ENCODE measurements at regions not wholly inside any gene's neighbourhood (a gene's known extent, or its start where the extent isn't known, plus 50 kb on each side); places are given as distances from the start of the nearest gene placed in this dataset.

- TF ChIP-seq RAD21 (IDR thresholded peaks at IDR 0.05; ENCODE audit: low read depth) (no peak), CEBPB (IDR thresholded peaks at IDR 0.05) (no peak), FOXM1 (IDR thresholded peaks at IDR 0.05; ENCODE audit: borderline replicate concordance, low read depth) (no peak), EP300 (IDR thresholded peaks at IDR 0.05; ENCODE audit: borderline replicate concordance) (no peak), TCF12 (IDR thresholded peaks at IDR 0.05; ENCODE audit: low read depth) (no peak), EGR1 (IDR thresholded peaks at IDR 0.05) (no peak), ZBTB7A (IDR thresholded peaks at IDR 0.05; ENCODE audit: low read depth) (no peak), NFIC (IDR thresholded peaks at IDR 0.05) (no peak), CREB1 (IDR thresholded peaks at IDR 0.05; ENCODE audit: low read depth) (no peak), TAF1 (IDR thresholded peaks at IDR 0.05; ENCODE audit: low read depth) (no peak), USF1 (IDR thresholded peaks at IDR 0.05) (no peak), TEAD4 (IDR thresholded peaks at IDR 0.05) (no peak), MAX (IDR thresholded peaks at IDR 0.05) (no peak), REST (IDR thresholded peaks at IDR 0.05; ENCODE audit: low read depth) (no peak), YY1 (IDR thresholded peaks at IDR 0.05; ENCODE audit: low read depth) (no peak)
Observed at GRCh38 chr20:43843096-43843964, 71.3 kb upstream of the TOX2 start.

GRCh38 chr20:43842126-43843020 lies 72.3 kb upstream of the TOX2 start:
- TF ChIP-seq CEBPB (IDR thresholded peaks at IDR 0.05) (no peak), REST (IDR thresholded peaks at IDR 0.05; ENCODE audit: low read depth) (no peak), TAF1 (IDR thresholded peaks at IDR 0.05; ENCODE audit: low read depth) (no peak), EP300 (IDR thresholded peaks at IDR 0.05; ENCODE audit: borderline replicate concordance) (no peak), YY1 (IDR thresholded peaks at IDR 0.05; ENCODE audit: low read depth) (no peak), TEAD4 (IDR thresholded peaks at IDR 0.05) (no peak), USF1 (IDR thresholded peaks at IDR 0.05) (no peak), ZBTB7A (IDR thresholded peaks at IDR 0.05; ENCODE audit: low read depth) (no peak), RAD21 (IDR thresholded peaks at IDR 0.05; ENCODE audit: low read depth) (no peak), TCF12 (IDR thresholded peaks at IDR 0.05; ENCODE audit: low read depth) (no peak), EGR1 (IDR thresholded peaks at IDR 0.05) (no peak), CREB1 (IDR thresholded peaks at IDR 0.05; ENCODE audit: low read depth) (no peak), FOXM1 (IDR thresholded peaks at IDR 0.05; ENCODE audit: borderline replicate concordance, low read depth) (no peak), MAX (IDR thresholded peaks at IDR 0.05) (no peak), NFIC (IDR thresholded peaks at IDR 0.05) (no peak)

- no peak for TF ChIP-seq ZBTB7A (IDR thresholded peaks at IDR 0.05; ENCODE audit: low read depth)
- peak; percentile 41 for TF ChIP-seq RAD21 (IDR thresholded peaks at IDR 0.05; ENCODE audit: low read depth)
- no peak for TF ChIP-seq TCF12 (IDR thresholded peaks at IDR 0.05; ENCODE audit: low read depth)
- no peak for TF ChIP-seq FOXM1 (IDR thresholded peaks at IDR 0.05; ENCODE audit: borderline replicate concordance, low read depth)
- TF ChIP-seq MAX (IDR thresholded peaks at IDR 0.05), result no peak
Observed at GRCh38 chr20:43840382-43841070, 74.1 kb upstream of the TOX2 start.

- TF ChIP-seq TEAD4 (IDR thresholded peaks at IDR 0.05) (no peak), NFIC (IDR thresholded peaks at IDR 0.05) (no peak), CREB1 (IDR thresholded peaks at IDR 0.05; ENCODE audit: low read depth) (no peak), ZBTB7A (IDR thresholded peaks at IDR 0.05; ENCODE audit: low read depth) (no peak), RAD21 (IDR thresholded peaks at IDR 0.05; ENCODE audit: low read depth) (no peak), FOXM1 (IDR thresholded peaks at IDR 0.05; ENCODE audit: borderline replicate concordance, low read depth) (no peak), TAF1 (IDR thresholded peaks at IDR 0.05; ENCODE audit: low read depth) (no peak), MAX (IDR thresholded peaks at IDR 0.05) (no peak), REST (IDR thresholded peaks at IDR 0.05; ENCODE audit: low read depth) (no peak), USF1 (IDR thresholded peaks at IDR 0.05) (no peak), EGR1 (IDR thresholded peaks at IDR 0.05) (no peak), EP300 (IDR thresholded peaks at IDR 0.05; ENCODE audit: borderline replicate concordance) (no peak)
Observed at GRCh38 chr20:43839793-43840199, 74.9 kb upstream of the TOX2 start.
